ENCODE measurements at regions not wholly inside any gene's neighbourhood (a gene's known extent, or its start where the extent isn't known, plus 50 kb on each side); places are given as distances from the start of the nearest gene placed in this dataset.

DNA sequence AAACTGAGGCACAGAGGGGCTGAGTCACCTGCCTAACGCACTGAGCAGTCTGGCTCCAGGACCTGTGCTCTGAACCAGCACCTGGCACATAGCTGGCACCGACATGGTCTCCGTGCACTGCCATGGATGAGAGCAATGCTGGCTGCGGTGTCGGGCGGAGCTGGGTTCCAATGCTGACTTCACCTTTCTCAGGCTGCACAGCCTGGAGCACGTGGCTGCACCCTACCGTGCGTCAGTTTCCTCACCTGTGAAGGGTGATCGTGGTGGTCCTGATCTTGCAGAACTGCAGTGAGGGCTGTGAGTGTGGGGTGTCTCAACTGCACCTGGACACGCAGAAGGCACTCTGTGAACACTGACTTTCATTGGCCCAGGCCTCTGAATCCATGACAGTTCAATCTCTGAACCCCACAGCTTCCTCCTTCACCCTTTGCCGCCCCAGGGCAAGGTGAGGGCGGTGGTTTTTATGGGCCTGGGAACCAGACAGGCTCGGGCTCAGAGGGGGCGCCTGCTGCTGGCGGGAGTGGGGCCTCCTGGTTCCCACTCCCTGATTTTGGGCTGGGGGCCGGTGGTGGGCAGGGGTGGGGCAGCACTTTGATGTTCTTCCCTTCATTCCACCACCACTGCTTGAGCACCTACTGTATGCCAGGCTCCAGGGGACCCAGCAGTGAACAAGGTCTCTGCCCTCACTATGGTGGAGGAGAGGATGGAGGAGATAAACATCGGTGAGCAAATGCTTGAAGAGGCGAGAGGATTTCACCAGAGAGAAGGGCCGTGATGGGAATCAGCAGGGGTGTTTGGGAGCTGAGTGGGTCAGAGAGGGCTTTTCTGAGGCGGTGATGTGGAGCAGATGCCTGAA lies 102.9 kb downstream of the CEBPB start:
- Histone ChIP-seq H3K4me2 (ENCODE audit: control insufficient read depth, extremely low read depth, insufficient read depth, low read depth, low read length) (no peak overlapping the region), H3K9me3 (ENCODE audit: control insufficient read depth, low read depth, low read length) (no peaks in the 10 kb centered on the region), H3K79me2 (ENCODE audit: control insufficient read depth, insufficient read depth, low read length) (no peaks in the 10 kb centered on the region), H3K27me3 (ENCODE audit: control insufficient read depth, extremely low read depth, insufficient read depth, low read length) (no peaks in the 10 kb centered on the region), H3K36me3 (ENCODE audit: control insufficient read depth in 2 of 2, extremely low read depth in 1 of 2, insufficient read depth in 2 of 2, low read length in 2 of 2) (no peaks in the 10 kb centered on the region), H2AFZ (ENCODE audit: control insufficient read depth, low read length) (no peak overlapping the region), H3K27ac (ENCODE audit: control insufficient read depth, insufficient read depth, low read length) (no peak overlapping the region), H3K9ac (ENCODE audit: control insufficient read depth, extremely low read depth, insufficient read depth, low read length) (no peak overlapping the region), H3K4me1 (ENCODE audit: control insufficient read depth, extremely low read depth, insufficient read depth, low read length) (peaks cover 16% of the 10 kb centered on the region), H3K4me3 (ENCODE audit: control insufficient read depth in 2 of 3, extremely low read depth in 1 of 3, insufficient read depth in 2 of 3, low read depth in 1 of 3, low read length in 3 of 3) (no peak overlapping the region), H4K20me1 (ENCODE audit: control insufficient read depth, extremely low read depth, insufficient read depth, low read length) (no peaks in the 10 kb centered on the region), H3K9me1 (ENCODE audit: control insufficient read depth, extremely low read depth, insufficient read depth, low read length) (no peaks in the 10 kb centered on the region)
- DNase-seq (ENCODE audit: low read depth, low spot score) (no peak), FAIRE-seq (no peak)
- no peak for TF ChIP-seq CTCF (optimal IDR thresholded peaks at IDR 0.05 in 1 of 3, IDR thresholded peaks at IDR 0.05 in 1 of 3, conservative IDR thresholded peaks at IDR 0.05 in 1 of 3; ENCODE audit: extremely low read depth in 1 of 3, insufficient read depth in 2 of 3, low read length in 3 of 3)
- TF ChIP-seq EZH2 (IDR thresholded peaks at IDR 0.05; ENCODE audit: low read length): no peak
- dilution Hi-C loops (cut with MboI; ENCODE audit: extremely low pct_ligation_motif_present, low sequenced_read_pairs): no loop called here

DNA sequence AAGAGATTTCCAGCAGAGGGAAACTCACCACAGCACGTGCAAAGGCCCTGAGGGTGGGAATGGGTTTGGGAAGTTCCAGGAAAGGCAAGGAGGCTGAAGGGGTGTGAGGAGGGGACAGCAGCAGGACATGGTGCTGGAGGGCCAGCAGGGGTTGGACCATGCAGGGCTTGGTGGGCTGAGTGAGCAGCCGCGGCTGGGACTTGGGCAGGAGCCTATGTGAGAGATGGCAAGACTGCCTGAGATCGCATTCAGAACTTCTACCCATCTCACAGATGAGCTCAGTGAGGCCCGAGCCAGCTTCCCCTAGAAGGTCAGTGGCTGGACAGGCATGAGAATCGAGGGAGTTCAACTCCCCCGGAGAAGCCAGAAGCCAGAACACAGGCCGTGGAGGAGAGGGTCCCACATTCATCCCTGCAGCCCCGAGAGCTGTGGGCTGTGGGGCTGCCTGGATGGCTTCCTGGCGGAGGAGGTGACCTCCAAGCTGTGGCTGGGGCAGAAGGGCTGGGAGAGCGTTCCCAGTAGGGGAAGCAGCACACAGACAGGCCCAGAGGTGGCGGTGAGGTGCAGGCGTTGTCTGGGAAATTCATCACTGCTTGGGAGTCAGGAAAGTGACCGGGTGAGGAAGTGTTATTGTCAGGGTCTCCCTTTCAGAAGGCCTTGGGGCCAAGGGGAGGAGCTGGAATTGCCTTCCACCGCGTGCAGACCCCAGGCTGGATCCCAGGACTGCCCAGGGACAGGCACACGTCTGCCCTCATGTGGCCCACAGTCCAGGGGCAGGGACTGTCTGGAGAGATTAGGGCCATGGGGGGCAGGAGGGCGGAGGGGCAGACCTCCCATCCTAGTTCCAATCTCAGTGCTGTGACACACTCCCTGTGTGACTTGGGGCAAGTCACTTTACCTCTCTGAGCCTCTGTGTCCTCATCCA lies 103.8 kb downstream of the CEBPB start:
- Histone ChIP-seq H3K27ac (ENCODE audit: control insufficient read depth, insufficient read depth, low read length) (no peak overlapping the region), H3K27me3 (ENCODE audit: control insufficient read depth, extremely low read depth, insufficient read depth, low read length) (no peaks in the 10 kb centered on the region), H3K9me3 (ENCODE audit: control insufficient read depth, low read depth, low read length) (no peaks in the 10 kb centered on the region), H3K4me3 (ENCODE audit: control insufficient read depth in 2 of 3, extremely low read depth in 1 of 3, insufficient read depth in 2 of 3, low read depth in 1 of 3, low read length in 3 of 3) (no peak overlapping the region), H3K9ac (ENCODE audit: control insufficient read depth, extremely low read depth, insufficient read depth, low read length) (no peak overlapping the region), H3K79me2 (ENCODE audit: control insufficient read depth, insufficient read depth, low read length) (no peaks in the 10 kb centered on the region), H3K9me1 (ENCODE audit: control insufficient read depth, extremely low read depth, insufficient read depth, low read length) (no peaks in the 10 kb centered on the region), H3K36me3 (ENCODE audit: control insufficient read depth in 2 of 2, extremely low read depth in 1 of 2, insufficient read depth in 2 of 2, low read length in 2 of 2) (no peaks in the 10 kb centered on the region), H3K4me1 (ENCODE audit: control insufficient read depth, extremely low read depth, insufficient read depth, low read length) (peaks cover 23% of the 10 kb centered on the region), H4K20me1 (ENCODE audit: control insufficient read depth, extremely low read depth, insufficient read depth, low read length) (no peaks in the 10 kb centered on the region), H3K4me2 (ENCODE audit: control insufficient read depth, extremely low read depth, insufficient read depth, low read depth, low read length) (no peak overlapping the region), H2AFZ (ENCODE audit: control insufficient read depth, low read length) (no peak overlapping the region)
- TF ChIP-seq CTCF (optimal IDR thresholded peaks at IDR 0.05 in 1 of 3, IDR thresholded peaks at IDR 0.05 in 1 of 3, conservative IDR thresholded peaks at IDR 0.05 in 1 of 3; ENCODE audit: extremely low read depth in 1 of 3, insufficient read depth in 2 of 3, low read length in 3 of 3) (no peak), EZH2 (IDR thresholded peaks at IDR 0.05; ENCODE audit: low read length) (no peak)
- no peak for DNase-seq (ENCODE audit: low read depth, low spot score)
- no peak for FAIRE-seq
- dilution Hi-C loops (cut with MboI; ENCODE audit: extremely low pct_ligation_motif_present, low sequenced_read_pairs): no loop called here

Data from keratinocyte (primary cell).